ENCODE measurements at regions not wholly inside any gene's neighbourhood (a gene's known extent, or its start where the extent isn't known, plus 50 kb on each side); places are given as distances from the start of the nearest gene placed in this dataset.

DNA sequence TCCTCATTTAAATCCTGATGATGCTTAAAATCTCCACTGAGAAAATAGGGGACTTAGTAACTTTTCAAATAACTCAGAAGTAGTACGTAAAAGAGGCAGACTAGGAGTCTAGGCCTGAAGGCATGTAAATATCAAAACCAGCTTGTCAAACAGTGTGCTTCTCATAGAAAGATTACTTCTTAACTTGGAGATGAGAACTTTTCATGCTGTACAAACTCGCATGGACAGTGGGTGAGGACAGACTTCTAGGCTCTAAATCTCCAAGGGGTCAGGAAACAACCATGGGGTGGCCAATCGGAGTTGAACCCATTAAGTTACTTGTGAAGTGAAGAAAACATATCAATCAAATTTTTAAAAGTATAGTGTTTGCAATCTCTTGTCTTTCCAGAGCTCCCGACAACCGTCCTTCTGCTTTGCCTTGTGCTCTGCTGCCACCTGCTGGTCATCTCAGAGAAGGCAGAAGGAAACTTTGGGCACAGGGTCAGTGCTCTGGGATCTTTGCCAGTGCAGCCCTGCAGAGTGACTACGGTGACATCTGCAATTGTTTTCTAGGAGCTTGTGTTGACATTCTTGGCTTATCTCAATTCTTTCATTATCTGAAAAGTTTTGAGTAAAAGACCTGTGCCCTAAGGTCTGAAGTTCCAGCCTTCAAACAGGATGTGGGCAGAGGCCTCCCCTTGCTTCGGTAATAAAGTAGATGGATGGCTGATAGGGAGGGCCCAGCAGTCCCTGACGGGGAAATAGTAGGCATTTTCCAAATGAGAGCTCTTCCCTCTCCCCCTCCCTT, 105.1 kb upstream of the PDE4B start:
- peak; percentile 93 for DNase-seq

GRCh38 chr1:65688215-65688566, 104.5 kb upstream of the PDE4B start:
- DNase-seq: no peak

- no peak for DNase-seq
These were observed 103.8 kb upstream of the PDE4B start for GRCh38 chr1:65688848-65689247.

DNA sequence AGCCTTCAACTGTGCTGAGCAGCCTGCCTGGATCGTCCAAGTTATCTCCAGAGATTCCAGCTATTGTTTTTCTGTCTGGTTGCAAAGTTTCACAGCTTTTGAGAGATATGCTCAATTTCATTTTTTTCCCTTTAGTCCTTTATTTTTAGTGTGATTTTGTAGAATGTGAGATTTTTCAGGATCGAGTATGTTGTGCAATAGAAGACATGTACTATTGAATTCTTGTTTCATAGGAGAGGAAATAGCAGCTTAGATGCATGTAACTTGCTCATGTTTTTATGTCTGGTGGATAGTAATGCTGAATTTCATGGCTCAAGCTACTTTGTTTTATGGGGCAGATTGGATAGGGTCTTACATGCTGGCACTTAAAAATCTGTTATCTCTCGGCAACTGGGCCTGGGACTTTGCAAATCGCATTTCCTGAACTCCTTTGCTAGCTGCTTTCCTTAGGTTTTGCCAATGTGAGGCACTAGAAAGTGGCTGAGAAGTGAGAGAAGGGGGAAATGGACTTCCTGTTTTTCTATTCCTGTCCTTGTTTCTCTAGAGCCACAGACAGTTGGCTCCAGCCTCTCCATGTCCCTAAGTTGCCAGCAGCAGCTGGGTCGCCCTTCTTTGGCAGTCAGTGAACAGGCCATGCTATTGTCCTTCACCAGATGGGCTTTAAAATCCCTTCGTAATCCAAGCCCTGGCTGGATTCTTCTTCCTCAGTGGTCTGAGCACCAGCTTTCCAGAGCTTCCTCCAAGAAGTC, 101.4 kb upstream of the PDE4B start:
- DNase-seq: no peak

GRCh38 chr1:65691972-65692371, 100.7 kb upstream of the PDE4B start:
- DNase-seq: no peak

DNA sequence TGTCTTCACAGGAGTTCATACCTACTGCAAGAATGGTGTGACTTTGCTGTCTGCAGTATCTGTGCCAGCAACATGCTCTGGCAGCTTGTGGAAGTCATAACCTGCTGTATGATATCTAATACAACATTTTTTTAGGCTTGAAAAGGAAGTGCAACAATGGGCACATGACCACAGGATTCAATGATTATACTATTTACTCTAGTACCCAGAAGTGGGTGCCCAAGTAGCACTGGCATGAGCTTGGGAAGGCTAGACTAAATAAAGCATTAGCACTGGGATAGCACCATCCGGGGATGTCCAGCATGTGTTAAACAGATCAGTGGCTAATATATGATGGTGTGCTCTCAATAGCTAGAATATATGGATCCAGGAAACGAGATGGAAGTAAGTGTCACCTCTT, 98.6 kb upstream of the PDE4B start:
- DNase-seq: no peak

- DNase-seq: no peak
These were observed 97.8 kb upstream of the PDE4B start for GRCh38 chr1:65694933-65695332.

- DNase-seq: no peak
These were observed 94.1 kb upstream of the PDE4B start for GRCh38 chr1:65698590-65698989.

- no peak for DNase-seq
These were observed 88.8 kb upstream of the PDE4B start for GRCh38 chr1:65703853-65704252.

DNA sequence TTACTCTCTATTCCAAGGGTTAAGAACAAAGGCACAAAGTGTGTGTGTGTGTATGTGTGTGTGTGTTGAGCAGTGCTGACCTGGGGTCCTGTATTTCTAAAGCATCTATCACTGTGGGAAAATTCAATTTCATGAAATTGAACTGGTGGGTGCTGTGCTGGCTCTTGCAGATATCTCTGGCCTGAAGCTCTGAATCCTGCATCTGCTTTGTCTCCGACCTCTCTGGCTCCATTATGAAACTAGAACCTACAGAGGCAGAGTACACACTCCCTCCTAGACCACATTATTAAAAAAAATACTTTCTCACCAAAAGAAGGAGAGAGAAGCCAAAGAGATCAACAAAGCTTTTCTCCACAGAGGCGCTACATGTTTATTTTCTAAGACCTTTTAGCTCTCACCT, 88.4 kb upstream of the PDE4B start:
- DNase-seq: no peak

GRCh38 chr1:65717815-65718454, 74.8 kb upstream of the PDE4B start:
- DNase-seq: no peak

DNA sequence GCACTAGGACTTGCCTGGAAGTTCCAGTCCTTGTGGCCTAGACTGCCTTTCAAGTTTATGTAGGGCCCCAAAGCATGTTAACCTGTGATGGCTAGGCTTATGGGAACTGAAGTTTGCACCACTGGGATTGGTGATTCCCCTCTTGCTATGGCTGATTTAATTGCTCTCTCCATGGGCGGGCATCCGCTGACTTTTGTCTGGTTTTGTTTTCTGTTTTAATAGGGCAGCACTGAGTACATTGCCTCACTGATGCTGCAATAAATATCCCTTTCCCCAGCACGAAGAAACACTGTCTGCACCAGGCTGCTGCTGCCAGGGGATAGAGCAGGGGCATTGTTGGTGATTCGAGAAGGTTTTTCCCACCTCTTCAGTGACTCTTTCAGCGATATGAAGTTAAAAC, 73.3 kb upstream of the PDE4B start:
- DNase-seq: no peak

DNA sequence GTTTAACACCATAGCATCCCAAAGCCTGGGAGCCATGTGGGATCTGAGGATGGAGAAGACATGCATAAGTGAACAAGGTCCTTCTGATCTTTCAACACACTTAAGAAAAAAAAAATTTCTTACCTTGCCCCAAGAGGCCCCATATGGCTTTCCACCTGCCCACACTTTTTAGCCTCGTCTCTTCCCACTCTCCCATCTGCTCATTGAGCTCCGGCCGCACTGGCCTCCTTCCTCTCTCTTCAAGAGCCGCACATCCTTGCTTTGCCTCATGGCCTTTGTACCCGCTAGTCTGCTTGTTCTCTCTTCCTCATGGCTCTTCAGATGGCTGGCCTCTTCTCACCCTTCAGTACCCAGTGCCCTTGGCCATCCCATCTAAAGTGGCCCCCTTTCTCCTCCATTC, 70.2 kb upstream of the PDE4B start:
- no peak for DNase-seq

DNA sequence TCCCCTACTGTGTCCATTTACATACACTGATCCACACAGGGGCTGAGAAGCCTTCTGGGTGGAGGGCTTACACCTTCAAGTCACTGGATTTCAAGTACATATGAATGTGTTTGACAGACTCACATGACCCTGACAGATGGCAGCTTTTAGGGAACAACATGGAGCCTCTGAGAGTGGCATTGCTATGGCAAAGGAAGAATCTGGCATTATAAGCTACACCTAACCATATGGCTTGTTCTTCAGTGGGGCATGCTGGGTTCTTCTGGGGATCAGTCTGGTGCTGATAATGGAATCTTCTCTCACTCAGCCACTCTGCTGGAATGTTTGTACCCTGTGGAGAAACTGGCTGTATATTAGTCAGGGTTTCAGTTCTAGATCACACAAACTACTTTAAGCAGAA, 68.5 kb upstream of the PDE4B start:
- DNase-seq: no peak

DNA sequence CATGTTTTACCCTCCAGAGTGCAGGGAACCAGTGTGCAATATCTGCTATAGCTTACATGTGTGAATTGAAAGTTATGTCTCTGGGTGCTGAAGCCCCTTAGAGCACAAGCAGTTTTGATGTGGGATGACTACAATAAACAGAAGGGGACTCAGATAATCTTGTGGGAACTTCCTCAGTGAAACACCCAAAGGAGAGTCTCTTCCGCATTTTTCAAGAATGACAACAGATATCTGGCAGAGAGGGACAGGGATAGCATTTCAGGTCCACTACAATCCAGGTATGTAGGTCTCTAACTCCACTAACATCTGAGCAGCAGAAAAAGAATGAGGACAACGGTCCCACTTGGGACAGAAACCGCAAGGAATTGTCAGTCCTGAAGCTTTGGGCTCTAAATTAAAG, 67.6 kb upstream of the PDE4B start:
- DNase-seq: no peak

DNA sequence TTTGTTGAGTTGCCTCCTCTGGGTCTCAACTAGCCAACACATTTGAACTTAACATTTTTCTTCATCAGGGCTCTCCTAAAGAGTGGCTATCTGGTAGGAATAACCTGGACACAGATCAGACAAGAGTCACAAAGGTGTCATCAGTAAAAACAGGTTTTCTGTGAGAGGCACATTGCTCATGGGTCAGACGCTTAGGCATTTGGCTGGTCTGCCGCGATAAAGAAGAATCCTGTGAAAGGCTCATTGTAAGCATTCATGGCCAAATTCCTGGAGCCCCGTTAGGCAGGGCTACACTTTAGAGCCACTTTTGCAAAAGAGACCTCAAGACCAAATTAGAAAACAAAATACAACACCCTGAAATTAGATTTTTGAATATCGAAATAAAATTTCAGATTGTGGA, 64.2 kb upstream of the PDE4B start:
- peak; percentile 69 for DNase-seq

DNA sequence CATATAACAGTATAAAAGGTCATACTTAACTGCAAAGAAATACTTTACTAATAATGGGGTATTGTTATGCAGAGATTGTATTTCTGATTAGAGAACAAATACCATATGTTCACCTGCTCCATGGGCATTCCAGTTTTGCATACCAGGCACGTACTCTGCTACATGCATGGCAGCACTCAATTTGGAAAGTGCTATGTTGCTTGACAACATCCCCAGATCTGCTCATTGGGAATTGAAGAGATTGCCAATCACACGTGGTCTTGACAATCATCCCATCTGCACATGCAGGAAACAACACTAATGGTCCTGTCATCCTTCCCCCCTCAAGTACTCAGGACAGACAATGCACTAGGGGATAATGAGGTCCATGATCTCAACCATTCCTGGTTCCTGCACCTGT, 63.4 kb upstream of the PDE4B start:
- DNase-seq: no peak

DNA sequence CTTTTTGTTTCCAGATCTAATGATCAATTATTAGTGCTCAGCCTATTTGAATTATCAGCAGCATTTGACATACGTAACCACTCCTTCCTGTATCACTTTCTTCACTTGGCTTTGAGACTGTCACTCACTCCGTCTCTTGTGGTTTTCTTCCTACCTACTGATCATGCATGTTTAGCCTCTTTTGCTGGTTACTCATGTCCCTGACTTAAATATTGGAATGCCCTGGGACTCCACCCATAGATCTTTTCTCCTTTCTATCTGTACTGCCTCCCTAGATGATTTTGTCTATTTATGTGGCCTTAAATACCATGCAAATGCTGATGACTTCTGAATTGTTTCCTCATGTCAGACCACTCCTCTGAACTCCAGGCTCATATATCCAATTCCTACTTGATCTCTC, 57.7 kb upstream of the PDE4B start:
- DNase-seq: no peak

DNA sequence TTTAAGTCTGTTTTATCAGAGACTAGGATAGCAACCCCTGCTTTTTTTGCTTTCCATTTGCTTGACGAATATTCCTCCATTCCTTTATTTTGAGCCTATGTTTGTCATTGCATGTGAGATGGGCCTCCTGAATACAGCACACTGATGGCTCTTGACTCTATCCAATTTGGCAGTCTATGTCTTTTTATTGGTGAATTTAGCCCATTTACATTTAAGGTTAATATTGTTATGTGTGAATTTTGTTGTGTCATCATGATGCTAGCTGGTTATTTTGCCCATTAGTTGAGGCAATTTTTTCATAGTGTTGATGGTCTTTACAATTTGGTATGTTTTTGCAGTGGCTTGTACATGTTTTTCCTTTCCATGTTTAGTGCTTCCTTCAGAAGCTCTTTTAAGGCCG, 50.7 kb upstream of the PDE4B start:
- DNase-seq: no peak
